ENCODE measurements at regions not wholly inside any gene's neighbourhood (a gene's known extent, or its start where the extent isn't known, plus 50 kb on each side); places are given as distances from the start of the nearest gene placed in this dataset.
"Not testable (repeated sequence)": the region's sequence is repeated elsewhere in the genome, so short reads cannot be mapped to it uniquely, and the experiment has no call there.

- DNase-seq, result no peak
These were observed 146.6 kb upstream of the DGKB start for GRCh38 chr7:15049157-15049556.

- no peak for DNase-seq
These were observed 144.3 kb upstream of the DGKB start for GRCh38 chr7:15046861-15047260.

DNA sequence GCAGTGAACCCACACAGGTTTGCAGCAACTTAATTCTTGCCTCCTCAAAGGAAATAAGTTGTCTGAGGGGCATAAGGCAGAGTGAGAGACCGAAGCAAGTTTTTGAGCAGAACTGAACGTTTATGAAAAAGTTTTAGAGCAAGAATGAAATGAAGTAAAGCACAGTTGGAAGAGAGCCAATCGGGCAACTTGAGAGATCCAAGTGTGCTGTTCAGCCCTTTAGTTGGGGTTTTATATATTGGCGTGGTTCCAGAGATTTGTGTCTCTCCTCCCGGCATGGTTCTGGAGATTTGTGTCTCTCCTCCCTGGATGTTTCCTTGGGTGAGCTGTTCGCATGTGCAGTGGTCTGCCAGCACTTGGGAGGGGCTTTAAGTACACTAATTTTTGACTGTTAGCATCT is 141.4 kb upstream of the DGKB start:
- no peak for DNase-seq

GRCh38 chr7:15042285-15043065 is 139.9 kb upstream of the DGKB start:
- no peak for DNase-seq

DNA sequence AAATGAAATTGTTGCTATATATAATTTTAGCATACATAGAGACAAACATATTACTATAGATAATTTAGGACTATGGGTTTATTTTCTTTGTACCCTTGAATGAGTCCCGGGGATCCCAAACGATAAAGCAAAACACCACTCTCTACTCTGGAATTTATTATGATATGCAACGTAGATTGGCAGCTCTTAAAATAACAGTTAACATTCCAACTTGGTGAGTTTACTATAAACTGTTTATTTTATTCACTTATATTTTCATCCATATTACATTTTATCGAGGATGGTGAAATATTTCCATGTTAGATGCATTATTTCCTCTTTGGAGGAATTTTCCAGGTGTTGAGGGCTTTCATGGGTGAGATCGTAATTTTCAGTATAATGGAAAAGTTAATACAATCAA is 138.7 kb upstream of the DGKB start:
- no peak for DNase-seq

DNA sequence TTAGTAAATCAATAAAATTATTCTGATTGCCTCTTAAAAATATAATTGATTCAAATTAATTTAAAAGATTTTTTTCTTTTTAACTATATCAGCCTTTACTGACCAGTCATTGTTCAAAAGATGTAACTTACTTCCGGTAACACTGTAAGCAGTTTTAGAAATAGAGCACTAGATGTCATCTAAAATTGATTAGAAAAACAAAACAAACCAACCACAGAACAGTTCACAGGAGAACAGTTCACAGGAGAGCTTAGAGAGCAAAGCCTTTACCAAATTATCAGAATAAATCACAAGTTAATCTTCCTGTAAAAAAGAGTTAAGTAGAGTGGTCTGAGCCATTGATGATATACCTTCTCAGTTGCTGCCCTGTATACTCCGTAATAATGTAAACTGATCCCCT is 133.3 kb upstream of the DGKB start:
- DNase-seq, result no peak

DNA sequence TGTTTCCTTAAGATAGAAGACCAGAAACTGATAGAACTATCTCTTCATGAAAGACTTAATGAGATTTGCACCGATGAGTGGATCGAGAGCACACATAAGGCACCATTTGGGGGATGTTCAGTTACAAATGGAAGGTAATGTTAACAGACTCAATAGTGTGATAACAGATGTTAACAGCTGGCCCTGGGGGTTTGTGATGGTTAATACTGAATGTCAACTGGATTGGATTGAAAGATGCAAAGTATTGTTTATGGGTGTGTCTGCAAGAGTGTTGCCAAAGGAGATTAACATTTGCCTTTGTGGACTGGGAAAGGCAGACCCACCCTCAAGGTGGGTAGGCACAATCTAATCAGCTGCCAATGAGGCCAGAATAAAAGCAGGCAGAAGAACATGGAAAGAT is 130.5 kb upstream of the DGKB start:
- DNase-seq, result no peak

DNA sequence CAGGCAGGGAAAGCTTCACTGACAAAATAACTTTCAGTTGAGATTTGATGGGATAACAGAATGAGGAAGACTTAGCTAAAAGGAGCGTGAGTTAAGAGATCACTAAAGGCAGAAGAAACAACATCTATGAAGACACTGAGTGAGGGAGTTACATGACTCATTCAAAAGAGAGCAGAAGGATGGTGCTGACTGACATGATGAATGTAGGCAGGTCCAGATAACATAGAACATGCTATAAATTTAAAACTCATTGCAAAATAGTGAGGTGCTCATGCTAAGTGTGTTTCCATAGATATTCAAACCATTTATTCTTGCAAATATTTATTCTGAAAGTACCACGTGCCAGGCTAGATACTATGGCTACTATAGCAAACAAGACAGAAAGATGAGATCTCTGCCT is 116.4 kb upstream of the DGKB start:
- no peak for DNase-seq

GRCh38 chr7:15016766-15017165 is 114.2 kb upstream of the DGKB start:
- no peak for DNase-seq

DNA sequence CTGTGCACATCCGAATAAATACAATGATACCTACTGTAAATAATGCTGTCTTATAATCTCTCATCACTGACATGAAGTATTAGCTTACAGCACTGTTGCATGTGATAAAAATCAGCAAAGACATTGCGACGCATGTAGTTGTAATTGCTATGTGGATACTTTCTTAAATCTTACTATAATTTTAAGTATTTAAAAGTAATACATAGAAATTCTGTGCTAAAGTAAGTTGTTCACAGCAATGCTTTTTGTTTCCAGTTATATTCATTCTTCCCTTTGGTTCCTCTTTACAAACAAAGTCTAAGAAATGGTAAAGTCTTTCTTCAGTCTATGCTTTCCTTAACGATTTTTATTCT is 113.7 kb upstream of the DGKB start:
- DNase-seq, result no peak

DNA sequence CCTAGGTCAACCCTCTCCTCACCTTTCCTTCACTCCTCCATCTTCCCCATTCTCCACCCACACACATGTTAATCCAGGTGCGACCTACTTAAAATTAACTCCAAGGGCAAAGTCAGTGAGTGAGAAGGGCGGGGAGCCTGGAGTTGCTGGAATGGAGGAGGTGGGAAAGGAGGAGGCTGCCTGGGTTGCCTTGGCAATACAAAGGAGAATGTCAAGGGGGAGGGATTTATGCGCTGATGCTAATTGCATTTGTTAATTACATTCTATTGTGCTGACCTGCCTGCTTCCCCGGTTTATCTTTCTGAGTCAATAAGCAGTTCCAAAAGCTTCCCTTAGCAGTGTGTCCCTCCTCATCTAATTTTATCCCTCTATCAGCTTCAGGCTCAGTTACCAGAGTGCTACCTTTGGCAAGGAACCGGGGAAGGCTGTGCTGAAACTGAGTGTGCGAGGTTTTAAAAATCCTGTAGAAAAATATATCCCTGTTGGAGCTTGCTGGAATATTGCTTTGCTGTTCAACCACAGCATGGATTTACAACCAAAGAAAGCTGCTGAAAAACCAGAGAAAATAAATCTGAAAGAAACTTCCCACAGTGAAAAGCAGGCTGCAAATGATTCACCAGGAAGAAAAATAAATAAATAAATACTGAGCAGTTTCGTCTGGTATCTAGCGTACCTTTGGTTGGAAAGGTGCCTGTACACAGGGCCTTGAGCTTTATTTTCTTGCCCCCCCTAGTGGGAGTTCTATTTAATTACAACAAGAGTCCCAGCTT is 113.2 kb upstream of the DGKB start:
- peak in 1 of 2 donors; percentile 70 for DNase-seq

DNA sequence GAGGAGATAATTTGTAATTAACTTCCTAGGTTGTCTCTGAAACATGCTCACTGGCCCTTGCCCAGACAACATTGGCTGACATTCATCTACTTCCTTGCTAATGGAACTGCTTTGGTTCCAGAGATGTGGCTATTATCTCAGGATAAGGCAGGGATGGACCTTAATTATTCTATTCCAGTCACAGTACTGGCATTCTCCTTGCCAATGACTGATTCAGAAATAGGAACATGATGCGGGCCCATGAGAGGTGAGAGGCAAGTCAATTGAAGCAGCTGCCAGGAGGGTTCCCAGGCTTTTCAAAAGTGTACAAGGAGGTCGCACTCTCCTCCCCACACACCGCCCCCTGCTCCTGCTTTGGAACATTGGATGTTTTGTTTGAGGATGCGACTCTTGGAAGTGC is 109.6 kb upstream of the DGKB start:
- DNase-seq, result no peak

GRCh38 chr7:15011289-15011688 is 108.7 kb upstream of the DGKB start:
- no peak for DNase-seq

DNA sequence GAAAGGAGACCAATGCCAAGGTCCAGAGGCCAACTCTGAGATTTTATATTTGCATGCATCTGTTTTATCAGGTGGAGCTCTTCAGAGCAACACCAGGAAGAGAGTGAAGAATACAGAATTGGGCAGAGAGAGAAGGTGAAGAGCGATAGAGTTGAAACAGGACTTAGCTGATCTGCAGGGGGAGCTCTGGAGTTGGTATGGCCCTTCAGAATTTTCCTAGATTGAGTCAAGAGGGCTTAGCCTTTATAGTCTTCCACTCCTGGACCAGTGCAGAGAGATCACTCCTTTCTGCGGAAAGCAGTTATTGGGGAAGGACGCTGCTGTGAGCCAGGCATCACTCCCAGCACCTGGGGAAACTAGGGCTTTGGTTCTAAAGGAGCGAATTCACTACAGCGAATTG is 105.0 kb upstream of the DGKB start:
- no peak for DNase-seq

DNA sequence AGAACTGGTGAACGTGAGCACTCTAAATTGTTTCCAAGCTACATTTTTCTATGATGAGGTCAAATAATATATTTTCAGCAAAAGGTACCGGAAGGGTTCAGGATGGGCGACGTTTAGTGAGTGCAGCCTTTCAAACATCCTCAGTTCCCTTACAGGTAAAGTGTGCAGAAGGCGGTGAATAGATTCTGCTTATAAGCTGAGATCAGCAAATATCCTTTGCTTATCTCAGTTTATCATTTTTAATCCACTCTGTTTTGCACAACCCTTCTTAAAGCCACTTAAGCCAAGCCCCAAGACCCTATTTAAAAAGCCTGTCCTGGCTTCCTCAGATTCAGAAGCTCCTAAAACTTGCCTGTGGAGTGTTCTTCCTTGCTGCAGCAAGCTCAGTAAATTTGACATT is 103.1 kb upstream of the DGKB start:
- DNase-seq, result no peak

DNA sequence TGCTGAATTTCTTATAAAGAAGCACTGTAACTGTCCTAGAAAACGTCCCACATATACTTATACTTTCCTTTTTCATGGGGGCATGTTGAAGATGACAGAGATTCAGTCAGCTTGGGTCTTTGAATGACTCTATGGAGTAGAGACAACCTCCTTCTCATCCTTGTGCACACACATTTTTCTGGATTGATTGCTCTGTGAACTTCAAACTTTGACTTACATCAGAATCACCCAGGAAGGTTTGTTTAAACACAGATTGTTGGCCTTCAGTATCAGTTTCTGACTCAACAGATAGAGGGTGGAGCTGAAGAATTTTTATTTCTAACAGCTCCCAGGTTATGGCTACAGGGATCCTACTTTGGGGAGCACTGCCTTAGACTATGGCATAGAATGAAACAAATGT is 97.6 kb upstream of the DGKB start:
- no peak for DNase-seq

GRCh38 chr7:14999331-14999730 is 96.8 kb upstream of the DGKB start:
- no peak for DNase-seq

GRCh38 chr7:14995774-14996173 is 93.2 kb upstream of the DGKB start:
- DNase-seq, result no peak

DNA sequence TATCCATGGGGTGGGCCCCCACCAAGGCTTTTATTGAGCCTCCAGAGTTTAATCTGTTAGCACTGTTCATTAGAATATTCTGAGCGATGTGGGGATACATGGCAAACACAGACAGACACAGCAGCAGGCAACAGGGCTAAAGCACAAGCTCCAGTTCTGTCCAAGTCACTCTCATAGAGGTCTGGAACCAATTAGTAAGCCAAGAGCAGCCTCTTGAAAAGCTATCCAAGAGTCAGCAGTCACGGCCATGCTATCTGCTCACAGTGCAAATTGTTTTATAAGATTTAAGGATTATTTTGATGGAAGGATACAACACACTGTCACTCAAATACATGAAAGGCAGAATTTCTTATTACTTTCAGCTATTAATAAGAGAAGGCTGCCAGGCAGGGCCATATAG is 86.4 kb upstream of the DGKB start:
- no peak for DNase-seq

DNA sequence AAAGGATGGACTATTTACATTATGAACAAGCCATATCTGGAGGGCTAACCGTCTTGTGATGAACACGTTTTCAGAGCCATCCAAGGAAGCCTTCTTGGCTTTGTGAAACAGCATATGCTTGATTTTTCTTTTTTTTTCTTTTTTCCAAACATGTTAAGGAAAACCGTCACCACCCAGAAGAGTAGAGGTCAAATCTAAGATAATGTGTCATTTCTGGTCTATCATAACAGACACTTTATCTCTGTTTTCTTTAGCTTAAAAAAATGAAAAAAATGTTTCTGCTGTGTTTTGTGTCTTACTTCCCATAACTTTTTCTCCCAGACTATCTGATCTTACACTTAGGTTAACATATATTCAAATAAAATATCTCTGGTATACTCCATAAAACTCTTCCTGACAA is 76.1 kb upstream of the DGKB start:
- no peak for DNase-seq

GRCh38 chr7:14974688-14975087 is 72.1 kb upstream of the DGKB start:
- DNase-seq, result no peak

DNA sequence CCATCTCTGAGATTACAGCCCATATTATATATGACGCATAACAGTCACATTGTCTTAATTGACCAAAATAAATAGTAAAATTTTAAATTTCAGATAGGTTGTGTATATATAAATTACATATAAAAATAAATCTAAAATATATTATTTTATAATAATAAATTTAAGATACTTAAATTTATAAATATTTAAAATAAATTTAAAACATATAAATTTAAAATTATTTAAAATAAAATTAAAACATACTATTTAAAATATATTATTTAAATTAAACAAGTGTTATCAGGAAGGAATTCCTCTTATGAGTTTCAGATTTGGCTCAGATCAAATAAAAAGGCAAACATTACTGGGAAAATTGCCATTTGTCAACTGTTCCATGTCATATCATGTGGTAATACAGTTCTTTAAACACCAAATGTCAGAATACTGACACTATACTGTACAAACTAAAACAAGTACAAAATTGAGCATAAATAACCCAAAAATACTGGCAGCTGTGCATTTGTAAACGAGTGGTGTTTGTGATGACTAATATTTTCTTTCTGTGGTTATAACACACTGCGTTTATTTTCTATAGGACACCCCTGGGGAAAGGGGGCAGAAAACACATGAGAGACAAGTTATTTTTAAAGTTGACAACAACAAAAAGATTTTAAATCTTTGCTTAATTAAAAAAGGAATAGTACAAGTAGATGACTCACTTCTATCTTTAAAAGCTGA is 71.3 kb upstream of the DGKB start:
- no peak for DNase-seq

DNA sequence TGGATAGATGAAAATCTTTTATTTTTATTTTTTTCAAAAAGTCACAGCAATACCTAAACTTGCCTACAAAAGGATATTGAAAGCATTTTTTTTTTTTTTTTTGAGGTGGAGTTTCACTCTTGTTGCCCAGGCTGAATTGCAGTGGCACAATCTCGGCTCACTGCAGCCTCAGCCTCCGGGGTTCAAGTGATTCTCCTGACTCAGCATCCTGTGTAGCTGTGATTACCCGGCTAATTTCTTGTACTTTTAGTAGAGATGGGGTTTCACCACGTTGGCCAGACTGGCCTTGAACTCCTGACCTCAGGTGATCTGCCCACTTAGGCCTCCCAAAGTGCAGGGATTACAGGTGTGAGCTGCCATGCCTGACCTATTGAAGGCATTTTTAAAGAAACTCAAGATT is 69.1 kb upstream of the DGKB start:
- DNase-seq, result not testable (repeated sequence)

DNA sequence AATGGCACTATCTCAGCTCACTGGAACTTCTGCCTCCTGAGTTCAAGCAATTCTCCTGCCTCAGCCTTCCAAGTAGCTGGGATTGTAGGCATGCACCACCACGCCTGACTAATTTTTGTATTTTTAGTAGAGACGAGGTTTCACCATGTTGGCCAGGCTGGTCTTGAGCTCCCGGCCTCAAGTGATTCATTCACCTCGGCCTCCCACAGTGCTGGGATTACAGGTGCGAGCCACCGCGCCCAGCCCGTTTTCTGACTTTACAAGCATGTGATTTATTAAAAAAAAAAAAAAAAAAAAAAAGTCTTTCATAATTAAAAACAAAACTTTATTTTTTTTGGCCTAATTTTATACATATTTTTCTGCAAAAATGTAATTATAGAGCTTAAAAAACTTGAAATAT is 64.8 kb upstream of the DGKB start:
- DNase-seq, result not testable (repeated sequence)

All from hippocampal formation (tissue), 2 donors.